ENCODE measurements at regions not wholly inside any gene's neighbourhood (a gene's known extent, or its start where the extent isn't known, plus 50 kb on each side); places are given as distances from the start of the nearest gene placed in this dataset.

- TF ChIP-seq CTCF (IDR thresholded peaks at IDR 0.05) = no peak
- TF ChIP-seq POLR2A (IDR thresholded peaks at IDR 0.05) = no peak
Observed at GRCh38 chr2:221851531-221852045, 279.5 kb upstream of the EPHA4 start.
